GM06990 (cell line): ENCODE measurements at regions not wholly inside any gene's neighbourhood (a gene's known extent, or its start where the extent isn't known, plus 50 kb on each side); places are given as distances from the start of the nearest gene placed in this dataset.

Experiments used
- DNase-seq: peaks from one replicate; pipeline ENCODE4 v3.0.0-alpha.2; 2011; ENCODE audit not compliant: insufficient read length; ENCODE audit errors: extremely low read depth
- H3K27me3 ChIP-seq: replicated peaks from 2 replicates; pipeline ENCODE4 v1.6.0; 2011; ENCODE audit warnings: low read length; ENCODE audit not compliant: control insufficient read depth, insufficient read depth
- H3K36me3 ChIP-seq: 2 replicates; pipeline ENCODE4 v1.5.1; 2011; ENCODE audit warnings: low read length; ENCODE audit not compliant: control insufficient read depth, insufficient read depth
- H3K4me3 ChIP-seq: replicated peaks from 2 replicates; pipeline ENCODE4 v1.5.1; 2011; ENCODE audit warnings: low read depth, mild to moderate bottlenecking, control low read depth, low read length
- TF ChIP-seq, protein P1 (sequence below): IDR thresholded peaks from 2 replicates; pipeline ENCODE4 v1.5.1; 2011; ENCODE audit warnings: low read length, control low read depth, mild to moderate bottlenecking, inconsistent platforms; ENCODE audit not compliant: insufficient read depth, poor library complexity, severe bottlenecking

DNA sequence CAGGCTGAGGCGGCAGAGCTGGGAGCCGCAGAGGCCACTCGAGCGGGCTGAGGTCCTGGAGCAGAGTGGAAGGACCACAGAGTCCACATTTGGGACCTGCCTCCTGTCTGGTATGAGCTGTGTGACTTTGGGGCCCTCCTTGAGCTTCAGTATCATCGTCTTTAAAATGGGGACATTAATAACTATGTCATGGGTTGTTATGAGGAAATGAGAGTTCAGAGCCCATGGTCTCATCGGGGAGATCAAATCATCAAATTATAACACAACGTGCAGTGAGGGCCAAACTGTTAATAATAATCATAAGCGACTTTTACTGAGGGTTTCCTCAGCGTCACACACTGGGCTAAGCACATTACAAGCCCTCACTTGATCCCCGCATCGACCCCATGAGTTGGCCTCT is 49.9 kb upstream of the CCDC167 start:
- no peaks in the 10 kb centered on the region for H3K36me3 ChIP-seq
- no peaks in the 10 kb centered on the region for H3K27me3 ChIP-seq
- no peak for DNase-seq
- TF ChIP-seq, protein P1, sequence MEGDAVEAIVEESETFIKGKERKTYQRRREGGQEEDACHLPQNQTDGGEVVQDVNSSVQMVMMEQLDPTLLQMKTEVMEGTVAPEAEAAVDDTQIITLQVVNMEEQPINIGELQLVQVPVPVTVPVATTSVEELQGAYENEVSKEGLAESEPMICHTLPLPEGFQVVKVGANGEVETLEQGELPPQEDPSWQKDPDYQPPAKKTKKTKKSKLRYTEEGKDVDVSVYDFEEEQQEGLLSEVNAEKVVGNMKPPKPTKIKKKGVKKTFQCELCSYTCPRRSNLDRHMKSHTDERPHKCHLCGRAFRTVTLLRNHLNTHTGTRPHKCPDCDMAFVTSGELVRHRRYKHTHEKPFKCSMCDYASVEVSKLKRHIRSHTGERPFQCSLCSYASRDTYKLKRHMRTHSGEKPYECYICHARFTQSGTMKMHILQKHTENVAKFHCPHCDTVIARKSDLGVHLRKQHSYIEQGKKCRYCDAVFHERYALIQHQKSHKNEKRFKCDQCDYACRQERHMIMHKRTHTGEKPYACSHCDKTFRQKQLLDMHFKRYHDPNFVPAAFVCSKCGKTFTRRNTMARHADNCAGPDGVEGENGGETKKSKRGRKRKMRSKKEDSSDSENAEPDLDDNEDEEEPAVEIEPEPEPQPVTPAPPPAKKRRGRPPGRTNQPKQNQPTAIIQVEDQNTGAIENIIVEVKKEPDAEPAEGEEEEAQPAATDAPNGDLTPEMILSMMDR, result no peak
- no peak overlapping the region for H3K4me3 ChIP-seq
